ENCODE measurements at regions not wholly inside any gene's neighbourhood (a gene's known extent, or its start where the extent isn't known, plus 50 kb on each side); places are given as distances from the start of the nearest gene placed in this dataset.
A peak's percentile ranks its signal among the peaks of the same experiment; 100 is the strongest.

DNA sequence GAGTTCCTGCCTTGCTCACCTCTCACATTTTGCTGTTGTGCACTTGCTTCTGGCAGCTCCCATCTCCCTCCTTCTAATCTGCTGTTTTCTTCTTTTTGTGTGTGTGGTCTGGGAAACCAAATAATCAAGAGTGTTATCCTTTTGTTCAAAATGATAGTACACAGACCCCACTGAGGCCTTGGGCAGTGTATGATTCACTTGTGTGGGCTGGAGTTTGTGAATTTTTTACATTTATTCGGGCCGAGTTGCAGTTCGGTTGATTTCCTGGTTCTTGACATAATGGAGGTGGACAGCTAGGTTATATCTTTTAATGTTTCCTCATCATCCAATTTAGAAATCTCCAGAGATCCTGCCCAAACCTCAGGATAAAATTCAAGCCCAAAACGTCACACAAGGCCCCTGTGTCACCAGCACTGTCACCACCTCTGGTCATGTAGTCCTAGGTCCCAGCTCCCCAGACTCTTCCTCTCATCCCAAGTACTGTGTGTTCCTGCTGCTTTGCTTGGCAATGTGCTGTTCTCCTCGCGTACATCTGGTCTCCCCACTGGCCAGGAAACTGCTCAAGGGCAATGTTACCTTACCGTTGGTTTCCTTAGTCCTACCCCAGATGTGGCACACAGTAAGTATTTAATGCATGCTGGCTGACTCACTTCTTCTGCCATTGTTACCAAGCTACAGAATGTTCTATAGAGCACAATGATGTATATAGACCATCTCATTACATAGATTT, 55.7 kb upstream of the PHACTR2 start:
- no peak for DNase-seq

DNA sequence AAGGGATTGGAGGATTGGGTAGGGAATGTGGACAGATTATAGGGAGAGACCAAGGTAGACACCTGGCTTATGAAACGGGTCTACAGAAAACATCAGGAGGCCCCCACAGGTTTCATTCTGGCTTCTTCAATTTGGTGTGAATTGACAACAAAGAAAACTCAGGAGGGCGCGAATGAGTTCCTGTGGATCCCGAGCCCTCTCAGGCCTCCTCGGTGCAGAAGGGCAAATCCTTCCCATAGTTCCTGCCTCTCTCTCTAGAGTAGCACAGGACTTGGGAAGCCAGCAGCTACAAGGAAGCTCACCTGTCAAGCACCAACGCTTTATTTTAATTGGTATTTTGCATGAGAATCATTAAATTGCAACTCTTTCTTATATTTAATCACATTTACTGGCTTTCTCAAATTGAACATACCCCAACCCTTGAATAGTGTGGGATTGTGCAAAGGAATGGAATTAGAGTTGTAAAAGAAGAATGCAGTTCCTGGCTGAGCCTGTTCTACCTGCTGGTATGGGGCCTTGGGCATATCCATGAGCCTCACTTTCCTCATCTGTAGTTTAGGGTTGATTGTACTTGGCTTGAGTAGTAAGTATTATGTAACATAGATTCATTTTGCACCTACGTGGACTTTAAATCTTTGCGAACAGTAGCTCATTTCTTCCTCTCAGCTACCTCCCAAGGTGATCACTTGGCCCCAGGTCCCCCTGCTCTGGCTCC, 56.4 kb upstream of the PHACTR2 start:
- DNase-seq, result no peak

DNA sequence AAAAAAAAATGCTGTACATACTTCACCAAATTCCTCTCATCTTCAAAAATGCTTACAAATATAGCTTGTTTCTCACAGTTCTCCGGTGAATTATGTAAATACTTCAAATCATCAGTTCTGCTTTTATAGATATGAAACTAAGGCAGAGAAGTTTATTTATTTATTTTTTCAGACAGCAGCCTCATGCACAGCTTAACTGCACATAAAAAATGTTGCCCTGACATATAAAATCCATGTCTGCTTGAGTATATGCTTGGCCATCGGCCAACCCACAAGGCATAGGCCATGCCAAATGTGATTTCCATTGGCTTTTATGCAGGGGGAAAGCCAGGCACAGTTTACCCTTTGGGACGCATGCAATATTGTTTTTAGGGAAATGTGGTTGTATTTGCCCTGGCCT, 57.3 kb upstream of the PHACTR2 start:
- DNase-seq, result peak; percentile 44

DNA sequence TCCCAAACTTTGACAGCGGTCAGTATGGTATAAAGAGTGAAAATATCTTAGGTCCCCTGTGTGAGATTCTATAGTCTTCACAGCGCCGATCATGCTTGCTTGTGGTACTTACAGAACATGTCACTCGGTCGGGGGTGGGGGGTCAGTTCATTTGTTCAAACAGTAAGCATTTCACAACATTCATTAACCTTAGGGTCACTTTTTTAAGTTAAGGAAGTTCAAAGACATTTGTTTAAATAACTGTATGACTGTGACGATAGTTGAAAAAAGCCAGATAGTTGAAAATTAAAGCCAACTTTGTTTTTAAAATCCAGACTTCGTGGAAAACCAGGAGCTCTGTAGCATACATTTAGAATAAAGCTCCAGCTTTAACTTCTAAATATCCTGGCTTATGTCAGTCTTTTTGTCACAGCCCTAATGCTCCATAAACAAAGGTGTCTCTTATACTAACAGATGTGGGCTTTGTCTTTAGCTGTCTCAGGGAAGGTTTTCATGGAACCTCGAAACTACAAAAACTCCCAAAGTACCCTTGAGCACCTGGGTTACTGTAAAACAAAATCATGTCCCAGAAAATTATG, 57.9 kb upstream of the PHACTR2 start:
- DNase-seq, result no peak

DNA sequence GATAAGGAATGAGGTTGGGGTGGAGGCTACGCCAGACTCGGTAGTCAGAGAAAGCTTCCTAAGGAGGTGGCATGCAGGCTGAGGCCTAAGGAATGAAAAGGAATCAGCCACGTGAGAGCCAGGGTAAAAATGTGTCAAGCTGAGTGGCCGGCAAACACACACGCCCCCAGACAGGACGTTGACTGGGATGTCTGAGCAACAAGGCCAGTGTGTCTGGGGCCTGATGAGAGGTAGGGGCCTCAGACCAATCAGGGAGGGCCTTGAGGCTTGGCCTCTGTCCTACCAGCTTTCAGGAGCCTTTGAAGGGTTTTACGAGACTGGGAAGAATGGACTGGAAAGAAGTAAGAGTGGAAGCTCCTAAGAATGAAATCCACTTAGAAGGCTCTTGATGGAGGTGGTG, 61.0 kb upstream of the PHACTR2 start:
- DNase-seq, result no peak

DNA sequence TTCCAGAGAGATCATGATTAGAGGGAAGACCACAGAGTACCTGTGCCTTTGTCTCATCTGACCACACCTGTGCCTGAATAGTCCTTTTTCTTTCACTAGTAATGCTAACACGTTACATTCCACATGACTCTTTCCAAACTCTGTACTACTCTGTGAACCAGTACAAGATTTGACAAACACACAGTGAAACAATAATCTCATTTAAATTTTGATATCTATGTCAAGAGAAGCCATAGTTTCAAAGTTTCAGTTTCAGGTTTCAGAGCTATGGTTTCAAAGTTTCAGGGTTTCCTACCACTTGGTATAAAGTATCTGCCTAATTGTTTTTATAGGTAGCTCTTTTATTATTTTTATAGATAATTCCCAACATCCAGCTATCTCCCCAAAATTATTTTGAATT, 62.0 kb upstream of the PHACTR2 start:
- no peak for DNase-seq

DNA sequence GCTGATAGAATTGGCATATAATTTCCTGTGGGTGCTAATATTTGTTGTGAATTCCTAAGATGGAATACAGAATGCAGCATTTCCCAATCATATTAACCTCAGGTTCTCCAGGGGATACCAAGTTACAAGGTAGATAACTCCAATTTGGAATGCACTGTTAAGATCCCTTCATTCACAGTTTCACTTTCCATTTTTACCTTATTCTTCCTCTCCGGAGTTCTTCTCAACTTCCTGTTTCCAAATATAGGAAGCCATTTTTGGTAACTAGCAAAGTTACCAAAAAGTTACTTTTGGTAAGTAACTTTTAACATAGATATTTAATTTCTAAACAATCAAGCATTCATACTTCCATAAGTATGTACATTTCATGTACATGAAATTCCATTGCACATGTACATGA, 63.5 kb upstream of the PHACTR2 start:
- DNase-seq, result peak; percentile 30

DNA sequence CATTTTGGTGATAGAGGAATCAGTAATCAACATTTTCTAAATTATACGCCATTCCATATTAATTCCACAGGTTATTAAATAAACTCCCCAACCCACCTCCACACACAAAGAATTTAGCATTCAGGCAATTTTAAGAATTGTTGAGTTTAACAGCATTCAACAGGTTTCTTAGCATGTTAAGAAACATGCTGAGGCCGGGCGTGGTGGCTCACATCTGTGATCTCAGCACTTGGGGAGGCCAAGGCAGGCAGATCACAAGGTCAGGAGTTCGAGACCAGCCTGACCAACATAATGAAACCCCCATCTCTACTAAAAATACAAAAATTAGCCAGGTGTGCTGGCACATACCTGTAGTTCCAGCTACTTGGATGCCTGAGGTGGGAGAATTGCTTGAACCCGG, 64.0 kb upstream of the PHACTR2 start:
- no peak for DNase-seq

DNA sequence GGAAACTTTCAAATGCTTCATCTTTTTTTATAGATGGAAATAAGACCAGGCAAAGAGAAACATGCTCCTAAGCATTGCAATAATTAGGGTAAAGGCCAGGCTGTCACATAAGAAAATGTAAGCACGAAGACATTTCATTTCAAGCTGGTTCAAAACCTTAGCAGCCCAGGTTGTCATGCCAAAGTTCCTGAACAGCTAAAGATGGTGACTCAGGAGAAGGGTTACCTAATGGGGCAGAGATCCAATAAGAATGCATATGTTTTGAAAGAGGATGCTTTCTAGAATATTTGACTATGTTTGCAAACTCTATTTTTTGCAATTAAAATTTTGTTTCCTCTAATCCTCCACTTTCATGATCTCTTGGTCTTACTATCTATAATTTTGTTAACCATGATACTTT, 65.6 kb upstream of the PHACTR2 start:
- no peak for DNase-seq

DNA sequence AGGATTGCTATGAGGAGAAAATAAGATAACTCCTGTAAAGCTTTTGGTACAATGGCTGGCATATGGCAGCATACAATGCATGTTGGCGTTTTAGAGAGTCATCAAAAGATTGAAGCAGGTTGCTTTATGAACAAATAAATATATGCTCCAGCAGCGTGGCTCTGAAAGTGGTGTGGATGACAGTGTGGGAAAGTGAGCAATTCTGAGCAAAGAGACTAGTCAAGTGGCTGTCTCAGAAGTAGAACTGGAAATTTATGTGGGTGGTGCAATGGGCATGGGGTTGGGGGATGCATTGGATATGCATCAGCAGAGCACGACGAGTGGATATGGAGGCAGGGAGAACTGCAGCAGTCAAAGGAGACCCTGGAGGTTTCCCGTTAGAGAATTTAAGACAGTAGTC, 66.2 kb upstream of the PHACTR2 start:
- no peak for DNase-seq

DNA sequence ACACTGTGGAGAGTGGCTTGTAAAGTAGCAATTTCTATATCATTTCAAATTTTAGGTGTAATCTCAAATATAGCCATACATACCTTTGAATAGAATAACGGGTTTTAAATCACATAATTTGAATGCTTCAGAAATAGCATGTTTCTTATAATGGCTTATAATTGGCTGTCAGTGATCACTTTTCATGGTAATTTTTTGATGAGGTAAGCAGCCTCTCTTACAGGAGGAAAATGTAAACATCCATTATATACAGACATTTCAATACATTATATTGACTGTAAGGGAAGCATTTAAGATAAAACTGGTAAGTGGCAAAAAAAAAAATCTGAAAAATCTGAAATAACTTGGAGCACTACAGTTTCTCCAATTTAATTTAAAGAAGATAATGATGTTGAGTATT, 67.8 kb upstream of the PHACTR2 start:
- no peak for DNase-seq

DNA sequence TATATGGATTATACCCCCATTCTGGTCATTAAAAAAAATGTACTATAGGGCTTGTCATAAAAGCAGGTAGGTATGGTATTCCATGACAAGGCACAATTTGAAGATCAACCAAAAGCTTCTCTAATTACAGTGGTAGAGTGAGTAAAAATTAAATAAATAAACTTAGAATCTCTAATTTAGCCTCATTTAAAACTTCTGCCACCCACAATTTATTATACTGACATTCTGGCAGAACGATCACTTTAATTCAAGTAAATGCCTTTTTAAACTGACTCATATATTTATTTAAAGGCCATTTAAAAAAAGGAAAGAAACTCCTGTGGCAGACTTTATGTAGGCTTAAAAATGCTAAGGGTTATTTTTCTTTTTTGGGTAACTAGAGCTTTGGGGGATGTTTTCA, 68.3 kb upstream of the PHACTR2 start:
- no peak for DNase-seq

DNA sequence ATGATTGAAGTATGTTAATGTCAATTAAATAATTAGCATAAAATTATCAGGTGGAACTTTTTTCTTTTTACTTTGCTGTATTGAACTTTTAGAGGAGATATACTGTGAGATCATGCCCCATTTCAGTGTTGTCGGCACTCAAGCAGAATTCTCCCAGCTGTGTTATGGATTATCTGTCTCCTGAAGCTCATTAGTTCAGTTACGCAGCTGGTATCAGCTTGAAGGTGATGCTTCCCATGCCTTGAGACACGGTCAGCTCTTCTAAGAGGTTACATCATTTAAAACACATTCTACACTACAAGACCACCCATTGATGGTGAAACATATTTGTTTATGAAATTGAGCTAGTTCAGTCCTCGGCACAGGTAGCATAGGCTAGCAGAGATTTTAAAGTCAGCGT, 68.9 kb upstream of the PHACTR2 start:
- no peak for DNase-seq

DNA sequence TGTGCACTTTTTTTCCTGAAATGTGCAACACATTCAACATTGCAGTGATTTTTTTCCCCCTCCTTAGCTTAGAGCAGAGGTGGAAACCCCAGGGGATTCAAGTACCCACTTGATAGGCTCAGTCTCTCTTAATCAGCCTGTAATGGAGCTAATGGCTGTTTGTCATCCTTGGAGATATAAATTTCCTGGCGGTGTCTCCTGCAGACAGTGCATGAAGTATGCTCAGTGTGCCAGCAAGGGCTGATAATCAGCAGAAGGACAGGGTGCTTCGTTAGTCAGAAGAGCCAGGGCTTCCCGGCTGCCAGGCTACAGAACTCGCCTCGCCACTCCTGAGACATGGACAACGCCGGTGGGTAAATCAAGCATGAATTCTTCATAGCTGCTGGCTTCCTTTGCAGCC, 69.8 kb upstream of the PHACTR2 start:
- DNase-seq, result no peak

DNA sequence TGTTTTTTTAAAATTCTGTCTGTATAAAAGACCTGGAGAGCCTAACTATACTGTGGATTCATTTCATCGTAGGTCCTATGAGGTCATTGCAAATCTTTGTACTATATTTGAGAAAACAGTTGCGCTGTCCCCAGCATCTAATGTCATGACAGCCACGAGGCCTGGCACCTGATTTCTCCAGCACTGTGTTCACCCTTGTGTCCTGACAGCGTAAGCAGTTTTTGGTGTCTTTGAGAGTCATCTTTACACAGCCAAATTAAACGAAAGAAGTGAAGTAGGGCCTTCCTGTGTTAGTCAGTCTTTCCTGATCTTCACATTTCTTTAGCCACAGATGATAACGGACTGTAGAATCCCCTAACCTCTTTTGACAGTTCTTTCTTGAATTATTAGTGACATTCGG, 70.6 kb upstream of the PHACTR2 start:
- peak; percentile 23 for DNase-seq

DNA sequence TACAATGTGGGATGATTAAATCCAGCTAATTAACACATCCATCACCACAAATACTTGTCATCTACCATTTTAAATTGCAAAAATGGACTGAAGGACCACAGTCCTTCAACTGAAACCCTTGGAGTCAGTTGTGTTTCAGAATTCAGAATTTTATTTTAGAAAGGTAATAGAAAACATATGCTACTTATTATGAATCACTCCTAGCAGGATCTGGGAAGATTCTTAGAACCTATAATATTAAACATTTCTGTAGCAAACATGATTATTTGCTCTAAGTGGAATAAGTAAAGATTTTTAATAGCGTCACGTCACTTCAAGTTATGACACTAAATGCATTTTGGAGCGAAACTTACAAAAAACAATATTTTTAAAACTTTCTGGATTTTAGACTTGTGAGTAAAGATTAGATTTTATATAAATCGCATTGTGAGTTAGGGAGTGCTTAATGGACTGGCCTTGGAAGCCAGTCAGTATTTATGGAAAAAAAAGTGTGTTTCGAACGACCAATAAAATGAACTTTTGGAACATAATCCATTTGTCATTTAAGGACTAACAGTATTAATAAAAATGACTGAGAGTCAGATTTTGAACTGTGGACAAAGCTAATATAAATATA, 71.8 kb upstream of the PHACTR2 start:
- DNase-seq, result no peak

DNA sequence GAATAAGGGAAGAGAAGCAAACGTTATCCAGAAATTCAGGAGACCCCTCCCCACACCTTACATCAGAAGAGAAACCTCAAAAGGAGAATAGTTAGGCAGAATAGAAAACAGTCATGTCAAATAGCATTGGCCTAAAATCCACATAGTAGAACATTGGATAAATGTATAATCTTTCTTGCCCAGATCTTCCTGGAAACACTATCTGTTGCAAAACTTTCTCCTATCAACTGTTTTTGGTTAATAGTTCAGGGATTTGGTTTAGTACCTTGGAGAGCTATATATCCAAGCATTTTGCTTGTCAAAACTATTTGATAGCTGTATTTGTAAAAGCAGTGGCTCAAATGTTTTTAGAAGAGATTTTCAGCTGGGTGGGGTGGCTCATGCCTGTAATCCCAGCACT, 74.3 kb upstream of the PHACTR2 start:
- DNase-seq, result peak; percentile 18

DNA sequence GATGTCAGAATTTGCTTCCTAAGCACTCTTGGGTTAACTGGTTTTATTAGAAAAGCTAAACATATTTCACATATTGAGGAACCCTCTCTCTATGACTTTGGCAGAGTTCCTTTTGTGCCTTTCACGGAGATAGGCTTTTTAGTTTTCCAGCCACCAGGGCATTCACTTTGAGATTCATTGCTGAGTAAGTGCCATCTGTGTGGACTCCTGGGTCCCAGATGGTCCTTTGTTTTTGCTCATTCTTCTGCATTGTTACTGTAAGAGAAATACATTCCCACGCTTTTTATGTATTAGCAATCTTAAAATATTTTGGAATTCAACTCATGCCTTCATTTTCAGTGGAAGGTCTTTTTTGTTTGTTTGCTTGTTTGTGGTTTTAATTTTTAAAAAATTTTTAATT, 76.3 kb upstream of the PHACTR2 start:
- no peak for DNase-seq

DNA sequence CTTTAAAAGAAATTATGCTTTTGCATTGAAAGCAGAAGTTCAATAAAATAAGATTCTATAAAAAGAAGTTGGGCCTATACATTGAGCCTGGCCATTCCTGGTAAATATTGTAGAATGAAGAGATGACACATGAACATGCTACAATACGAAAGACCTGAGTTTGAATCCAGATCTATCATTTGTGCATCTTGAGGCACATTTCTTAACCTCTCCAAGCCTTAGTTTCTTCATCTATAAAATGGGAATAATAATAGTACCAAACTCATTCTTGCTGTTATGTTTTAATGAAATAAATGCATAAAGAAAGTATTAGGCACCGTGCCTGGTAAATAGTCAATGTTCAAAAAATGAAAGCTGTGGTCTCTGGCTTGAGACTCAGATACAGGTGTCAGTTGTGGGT, 76.9 kb upstream of the PHACTR2 start:
- DNase-seq, result no peak

DNA sequence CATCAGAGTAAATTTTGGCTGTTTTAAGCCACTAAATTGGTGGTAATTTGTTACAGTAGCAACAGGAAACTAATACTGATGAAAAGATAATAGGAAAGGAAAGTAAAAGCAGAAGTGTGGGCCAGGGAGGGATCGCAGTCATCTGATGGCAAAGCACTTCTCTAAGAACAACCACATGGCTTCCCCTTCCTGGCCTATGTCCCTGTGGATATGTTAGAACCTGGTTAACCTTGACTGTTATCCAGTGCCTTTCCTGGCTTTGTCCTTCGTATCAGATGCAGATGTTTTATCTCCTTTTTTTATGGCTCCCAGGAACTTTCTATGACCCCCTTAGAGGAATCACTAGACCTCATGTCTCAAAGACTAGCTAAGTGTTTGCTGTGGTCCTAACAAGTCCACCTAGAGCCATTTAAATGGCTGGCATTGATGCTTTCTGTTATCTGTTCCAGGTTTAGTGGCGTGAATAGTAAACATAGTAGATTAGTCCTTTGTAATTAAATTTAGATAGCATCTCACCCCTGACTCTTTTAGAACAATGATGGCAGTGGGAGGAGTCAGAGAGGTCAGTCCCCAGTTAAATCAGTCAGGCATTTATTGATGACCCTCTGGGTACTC, 79.2 kb upstream of the PHACTR2 start:
- DNase-seq, result peak; percentile 90

DNA sequence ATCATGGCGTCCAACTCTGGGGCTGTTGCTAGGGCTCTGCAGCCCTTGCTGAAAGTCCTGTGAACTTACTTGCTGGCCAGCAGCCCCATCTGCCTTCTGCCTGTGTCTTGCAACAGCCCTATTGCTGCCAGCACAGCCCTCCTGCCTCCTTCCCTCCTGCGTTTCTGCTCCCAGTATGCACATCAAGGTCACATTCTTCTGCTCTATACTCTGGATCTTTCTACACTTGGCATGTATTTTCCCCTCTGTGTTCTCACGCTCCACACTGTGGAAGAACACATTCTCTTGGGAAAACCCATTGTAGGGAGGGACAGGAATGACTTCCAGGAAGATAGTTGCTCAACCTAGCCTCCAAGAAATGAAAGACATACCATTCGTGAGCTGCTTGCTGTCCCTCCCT, 80.9 kb upstream of the PHACTR2 start:
- DNase-seq, result peak; percentile 16

DNA sequence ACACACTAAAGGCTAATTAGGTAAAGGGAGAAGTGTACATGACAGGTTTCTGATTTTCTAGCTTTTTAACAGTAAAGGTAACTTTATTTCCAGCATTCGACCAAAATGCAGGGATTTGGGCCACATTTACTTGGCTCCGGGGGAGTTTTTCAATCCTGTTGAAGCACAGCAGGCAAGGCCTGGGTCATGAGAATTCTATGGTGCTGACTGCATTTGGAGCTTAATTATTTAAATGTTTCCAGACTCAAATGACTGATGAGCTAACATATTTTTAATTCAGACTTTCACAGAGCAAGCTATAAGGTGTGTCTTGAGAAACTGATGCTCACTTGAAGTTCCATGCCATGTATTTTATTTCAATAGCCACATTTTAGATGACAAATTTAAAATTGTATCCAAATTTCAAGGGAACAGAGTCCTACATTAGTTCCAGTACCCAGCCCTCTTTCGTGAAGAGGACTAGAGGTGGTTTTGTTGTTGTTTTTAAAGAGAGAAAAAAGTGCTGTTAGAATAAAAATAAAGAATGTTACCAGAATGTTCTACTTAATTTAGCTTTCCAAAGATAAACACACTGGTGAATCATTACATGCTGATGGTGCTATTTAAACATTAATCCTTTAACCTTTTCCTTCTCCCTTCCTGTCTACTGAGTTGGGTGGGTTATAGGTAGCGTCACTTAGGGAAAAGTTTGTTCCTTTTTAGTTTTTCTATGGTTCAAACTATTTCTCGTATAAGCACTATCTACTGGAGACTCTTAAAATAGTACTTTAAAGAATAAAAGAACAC, 82.3 kb upstream of the PHACTR2 start:
- no peak for DNase-seq

DNA sequence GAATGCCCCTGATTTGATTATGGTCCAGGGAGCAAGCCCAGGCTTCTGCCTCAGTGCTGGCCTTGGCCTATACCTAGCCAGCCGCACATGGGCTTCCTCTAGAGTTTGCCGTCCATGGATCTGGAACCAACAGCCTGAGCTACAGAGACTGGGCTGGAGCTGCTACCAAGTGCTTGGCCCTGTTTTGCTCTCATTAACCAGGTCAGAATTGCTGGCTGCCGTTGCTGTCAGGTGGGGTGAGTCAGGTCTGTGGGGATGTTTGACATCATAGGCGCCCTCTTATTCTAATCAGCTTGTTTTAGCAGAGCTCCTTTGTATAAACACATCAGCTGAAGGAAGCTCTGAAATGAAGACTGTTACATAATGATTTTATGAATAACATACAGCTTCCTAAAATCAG, 83.1 kb upstream of the PHACTR2 start:
- no peak for DNase-seq
